ENCODE measurements at regions not wholly inside any gene's neighbourhood (a gene's known extent, or its start where the extent isn't known, plus 50 kb on each side); places are given as distances from the start of the nearest gene placed in this dataset.

DNA sequence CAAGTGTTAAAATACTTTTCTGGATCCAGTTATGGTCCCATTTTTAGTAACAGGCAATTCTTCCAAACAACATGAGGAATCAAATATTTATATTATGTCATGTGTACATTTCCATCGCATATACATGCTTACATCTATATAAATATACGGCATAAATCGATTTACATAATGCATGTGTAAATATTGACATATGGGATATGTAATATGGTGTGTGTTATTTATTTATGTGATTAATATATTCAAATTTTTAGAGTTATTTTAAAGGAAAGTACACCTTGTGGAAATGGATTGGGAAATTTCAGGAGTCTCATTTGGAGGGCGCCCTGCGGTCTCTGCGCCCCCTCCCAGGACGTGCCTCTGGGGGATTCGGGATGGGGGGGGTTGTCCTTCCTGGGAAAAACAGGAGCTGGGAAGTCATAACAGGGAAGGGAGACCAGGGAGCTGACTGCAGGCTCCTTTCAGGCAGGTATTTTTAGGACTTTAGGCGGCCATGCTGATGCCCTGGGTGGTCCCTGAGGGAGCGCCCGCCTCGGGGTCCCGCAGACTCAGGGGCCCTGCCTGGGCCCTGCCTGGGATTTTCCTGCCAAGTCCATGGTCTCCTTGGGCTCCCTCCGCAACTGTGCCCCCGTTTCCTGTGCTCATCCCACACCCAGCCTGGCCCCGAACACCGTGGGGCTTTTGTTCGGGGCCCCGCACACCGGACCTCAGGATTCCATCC is 82.7 kb upstream of the SFSWAP start:
- Histone ChIP-seq H3K4me3 (ENCODE audit: control insufficient read depth in 2 of 3, extremely low read depth in 1 of 3, insufficient read depth in 2 of 3, low read depth in 1 of 3, low read length in 3 of 3) (no peak overlapping the region), H2AFZ (ENCODE audit: control insufficient read depth, low read length) (no peak overlapping the region), H3K4me2 (ENCODE audit: control insufficient read depth, extremely low read depth, insufficient read depth, low read depth, low read length) (no peak overlapping the region), H3K36me3 (ENCODE audit: control insufficient read depth in 2 of 2, extremely low read depth in 1 of 2, insufficient read depth in 2 of 2, low read length in 2 of 2) (no peaks in the 10 kb centered on the region), H3K9me3 (ENCODE audit: control insufficient read depth, low read depth, low read length) (peaks cover 2% of the 10 kb centered on the region), H3K4me1 (ENCODE audit: control insufficient read depth, extremely low read depth, insufficient read depth, low read length) (no peaks in the 10 kb centered on the region), H3K27ac (ENCODE audit: control insufficient read depth, insufficient read depth, low read length) (no peak overlapping the region), H4K20me1 (ENCODE audit: control insufficient read depth, extremely low read depth, insufficient read depth, low read length) (no peaks in the 10 kb centered on the region), H3K9me1 (ENCODE audit: control insufficient read depth, extremely low read depth, insufficient read depth, low read length) (no peaks in the 10 kb centered on the region), H3K9ac (ENCODE audit: control insufficient read depth, extremely low read depth, insufficient read depth, low read length) (no peak overlapping the region), H3K27me3 (ENCODE audit: control insufficient read depth, extremely low read depth, insufficient read depth, low read length) (no peaks in the 10 kb centered on the region), H3K79me2 (ENCODE audit: control insufficient read depth, insufficient read depth, low read length) (no peaks in the 10 kb centered on the region)
- TF ChIP-seq EZH2 (IDR thresholded peaks at IDR 0.05; ENCODE audit: low read length): no peak
- TF ChIP-seq, protein P1, sequence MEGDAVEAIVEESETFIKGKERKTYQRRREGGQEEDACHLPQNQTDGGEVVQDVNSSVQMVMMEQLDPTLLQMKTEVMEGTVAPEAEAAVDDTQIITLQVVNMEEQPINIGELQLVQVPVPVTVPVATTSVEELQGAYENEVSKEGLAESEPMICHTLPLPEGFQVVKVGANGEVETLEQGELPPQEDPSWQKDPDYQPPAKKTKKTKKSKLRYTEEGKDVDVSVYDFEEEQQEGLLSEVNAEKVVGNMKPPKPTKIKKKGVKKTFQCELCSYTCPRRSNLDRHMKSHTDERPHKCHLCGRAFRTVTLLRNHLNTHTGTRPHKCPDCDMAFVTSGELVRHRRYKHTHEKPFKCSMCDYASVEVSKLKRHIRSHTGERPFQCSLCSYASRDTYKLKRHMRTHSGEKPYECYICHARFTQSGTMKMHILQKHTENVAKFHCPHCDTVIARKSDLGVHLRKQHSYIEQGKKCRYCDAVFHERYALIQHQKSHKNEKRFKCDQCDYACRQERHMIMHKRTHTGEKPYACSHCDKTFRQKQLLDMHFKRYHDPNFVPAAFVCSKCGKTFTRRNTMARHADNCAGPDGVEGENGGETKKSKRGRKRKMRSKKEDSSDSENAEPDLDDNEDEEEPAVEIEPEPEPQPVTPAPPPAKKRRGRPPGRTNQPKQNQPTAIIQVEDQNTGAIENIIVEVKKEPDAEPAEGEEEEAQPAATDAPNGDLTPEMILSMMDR (optimal IDR thresholded peaks at IDR 0.05 in 1 of 3, IDR thresholded peaks at IDR 0.05 in 1 of 3, conservative IDR thresholded peaks at IDR 0.05 in 1 of 3; ENCODE audit: extremely low read depth in 1 of 3, insufficient read depth in 2 of 3, low read length in 3 of 3): no peak
- no peak for DNase-seq (ENCODE audit: low read depth, low spot score)
- no peak for FAIRE-seq
- dilution Hi-C loops (cut with MboI; ENCODE audit: extremely low pct_ligation_motif_present, low sequenced_read_pairs): no loop called here

DNA sequence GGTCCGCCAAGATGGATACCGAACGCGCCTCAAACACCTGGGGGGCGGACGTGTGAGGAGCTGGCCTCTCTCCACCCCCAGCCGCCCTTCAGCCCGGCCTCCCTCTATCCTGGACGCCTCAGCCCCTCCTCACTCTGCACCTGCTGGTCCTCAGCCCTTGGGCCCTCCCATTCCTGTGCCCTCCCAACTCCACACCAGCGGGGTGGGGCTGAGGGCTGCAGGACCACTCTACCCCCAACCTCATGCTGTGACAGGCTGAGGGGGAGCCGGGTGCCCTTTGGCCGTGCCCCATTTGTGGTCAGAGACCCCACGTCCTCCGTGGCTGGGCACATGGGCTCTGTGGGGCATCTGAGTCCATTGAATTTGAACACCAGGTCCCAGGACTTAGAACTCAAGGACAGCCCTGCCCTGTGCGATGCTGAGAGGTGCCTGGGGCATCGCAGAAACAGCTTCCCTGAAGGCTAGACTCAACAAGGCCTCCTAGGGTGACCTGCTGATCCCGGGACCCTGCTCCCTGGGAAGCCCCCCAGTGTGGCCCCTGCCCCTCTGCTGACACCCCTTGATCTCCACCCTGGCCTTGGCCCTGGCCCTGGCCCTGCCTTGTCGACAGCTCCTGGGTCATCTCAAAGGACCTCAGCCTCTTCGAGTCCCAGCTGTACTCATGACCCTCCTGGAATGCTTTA is 82.0 kb upstream of the SFSWAP start:
- H3K9me3 ChIP-seq (ENCODE audit: control insufficient read depth, low read depth, low read length): peaks cover 2% of the 10 kb centered on the region

More for the DNA sequence above, 82.0 kb upstream of the SFSWAP start:
- Histone ChIP-seq H4K20me1 (ENCODE audit: control insufficient read depth, extremely low read depth, insufficient read depth, low read length) (no peaks in the 10 kb centered on the region), H3K9ac (ENCODE audit: control insufficient read depth, extremely low read depth, insufficient read depth, low read length) (no peak overlapping the region), H3K79me2 (ENCODE audit: control insufficient read depth, insufficient read depth, low read length) (no peaks in the 10 kb centered on the region), H3K4me3 (ENCODE audit: control insufficient read depth in 2 of 3, extremely low read depth in 1 of 3, insufficient read depth in 2 of 3, low read depth in 1 of 3, low read length in 3 of 3) (no peak overlapping the region), H3K4me2 (ENCODE audit: control insufficient read depth, extremely low read depth, insufficient read depth, low read depth, low read length) (no peak overlapping the region), H3K36me3 (ENCODE audit: control insufficient read depth in 2 of 2, extremely low read depth in 1 of 2, insufficient read depth in 2 of 2, low read length in 2 of 2) (no peaks in the 10 kb centered on the region), H3K9me1 (ENCODE audit: control insufficient read depth, extremely low read depth, insufficient read depth, low read length) (no peaks in the 10 kb centered on the region), H3K27ac (ENCODE audit: control insufficient read depth, insufficient read depth, low read length) (no peak overlapping the region), H3K4me1 (ENCODE audit: control insufficient read depth, extremely low read depth, insufficient read depth, low read length) (no peaks in the 10 kb centered on the region), H2AFZ (ENCODE audit: control insufficient read depth, low read length) (no peak overlapping the region), H3K27me3 (ENCODE audit: control insufficient read depth, extremely low read depth, insufficient read depth, low read length) (no peaks in the 10 kb centered on the region)
- no peak for DNase-seq (ENCODE audit: low read depth, low spot score)
- FAIRE-seq: no peak
- dilution Hi-C loops (cut with MboI; ENCODE audit: extremely low pct_ligation_motif_present, low sequenced_read_pairs): no loop called here
- TF ChIP-seq, protein P1 (optimal IDR thresholded peaks at IDR 0.05 in 1 of 3, IDR thresholded peaks at IDR 0.05 in 1 of 3, conservative IDR thresholded peaks at IDR 0.05 in 1 of 3; ENCODE audit: extremely low read depth in 1 of 3, insufficient read depth in 2 of 3, low read length in 3 of 3): no peak
- TF ChIP-seq EZH2 (IDR thresholded peaks at IDR 0.05; ENCODE audit: low read length): no peak

All from keratinocyte (primary cell).